CD14-positive monocyte (primary cell): ENCODE measurements at regions not wholly inside any gene's neighbourhood (a gene's known extent, or its start where the extent isn't known, plus 50 kb on each side); places are given as distances from the start of the nearest gene placed in this dataset.

Experiments
- DNase-seq, 3 donors: peaks; one replicate each; pipeline ENCODE4 v3.0.0-alpha.2; 2011 to 2022
- H2AFZ ChIP-seq: 2 replicates; pipeline ENCODE4 v1.6.0; 2012; ENCODE audit warnings: mild to moderate bottlenecking, low read depth, low read length, inconsistent platforms; ENCODE audit not compliant: insufficient read depth, poor library complexity, severe bottlenecking
- H3K27ac ChIP-seq, 2 donors: 1 replicate in 1 of 2; 2 replicates in 1 of 2; pipeline ENCODE4 v1.5.1; 2012 to 2013; ENCODE audit warnings: low read length in 2 of 2, control low read depth in 1 of 2, inconsistent platforms in 1 of 2, low read depth in 1 of 2, mild to moderate bottlenecking in 1 of 2
- H3K27me3 ChIP-seq, 2 donors: one replicate each; pipeline versions ENCODE4 v1.6.0 to v1.6.1; 2011 to 2013; ENCODE audit warnings: low read length in 2 of 2; ENCODE audit not compliant: control insufficient read depth in 2 of 2, insufficient read depth in 2 of 2
- H3K36me3 ChIP-seq, 2 donors: replicated peaks in 1 of 2; 1 replicate in 1 of 2; 2 replicates in 1 of 2; pipeline versions ENCODE4 v1.5.1 to v1.6.1; 2012 to 2013; ENCODE audit warnings: low read length in 2 of 2, control low read depth in 1 of 2, inconsistent platforms in 1 of 2, mild to moderate bottlenecking in 1 of 2; ENCODE audit not compliant: insufficient read depth in 2 of 2, control insufficient read depth in 1 of 2
- H3K4me1 ChIP-seq, 2 donors: 1 replicate in 1 of 2; 2 replicates in 1 of 2; pipeline versions ENCODE4 v1.5.1 to v1.6.1; 2012 to 2013; ENCODE audit warnings: low read length in 2 of 2, control low read depth in 1 of 2, inconsistent platforms in 1 of 2, mild to moderate bottlenecking in 1 of 2, moderate library complexity in 1 of 2; ENCODE audit not compliant: insufficient read depth in 2 of 2, control insufficient read depth in 1 of 2
- H3K4me2 ChIP-seq: replicated peaks from 2 replicates; pipeline ENCODE3; 2012; ENCODE audit warnings: low read length, moderate library complexity, mild to moderate bottlenecking; ENCODE audit not compliant: poor library complexity, severe bottlenecking; ENCODE audit errors: extremely low read depth
- H3K4me3 ChIP-seq, 3 experiments: fragments of 200-600 bp in 1 of 3; sonication (generic) in 1 of 3; replicated peaks in 1 of 3; 1 replicate in 2 of 3; 2 replicates in 1 of 3; pipeline ENCODE4 v1.5.1; 2011 to 2013; ENCODE audit warnings: low read length in 3 of 3, mild to moderate bottlenecking in 3 of 3, control low read depth in 2 of 3, low read depth in 2 of 3, inconsistent platforms in 1 of 3, moderate library complexity in 1 of 3
- H3K79me2 ChIP-seq: 2 replicates; pipeline ENCODE4 v1.6.0; 2012; ENCODE audit warnings: mild to moderate bottlenecking, control low read depth, inconsistent platforms, low read length, moderate library complexity; ENCODE audit not compliant: insufficient read depth
- H3K9ac ChIP-seq: 2 replicates; pipeline ENCODE4 v1.6.0; 2017; ENCODE audit warnings: low read length, mild to moderate bottlenecking; ENCODE audit not compliant: insufficient read depth, poor library complexity, severe bottlenecking
- H3K9me3 ChIP-seq, 2 donors: replicated peaks in 1 of 2; 1 replicate in 1 of 2; 2 replicates in 1 of 2; pipeline versions ENCODE4 v1.5.1 to v1.6.1; 2012 to 2013; ENCODE audit warnings: low read length in 2 of 2, control low read depth in 1 of 2; ENCODE audit not compliant: control insufficient read depth in 1 of 2, insufficient read depth in 1 of 2
- H4K20me1 ChIP-seq: 2 replicates; pipeline ENCODE4 v1.6.0; 2012; ENCODE audit warnings: mild to moderate bottlenecking, low read length, control low read depth, moderate library complexity; ENCODE audit not compliant: insufficient read depth
- H3K27ac Mint-ChIP-seq, 7 donors: one replicate each; pipeline ENCODE4 v1.8.0; 2020; ENCODE audit warnings: mild to moderate bottlenecking in 7 of 7, mixed read lengths in 7 of 7, moderate library complexity in 6 of 7, inconsistent platforms in 2 of 7
- H3K27me3 Mint-ChIP-seq, 3 donors: one replicate each; pipeline ENCODE4 v1.8.0; 2021 to 2022; ENCODE audit warnings: low read depth in 3 of 3, mild to moderate bottlenecking in 3 of 3, mixed read lengths in 3 of 3, moderate library complexity in 3 of 3, inconsistent platforms in 1 of 3
- H3K36me3 Mint-ChIP-seq, 2 donors: one replicate each; pipeline ENCODE4 v1.8.0; 2020; ENCODE audit warnings: mixed read lengths in 2 of 2, inconsistent platforms in 1 of 2, mild to moderate bottlenecking in 1 of 2
- H3K4me1 Mint-ChIP-seq: one replicate; pipeline ENCODE4 v1.8.0; 2020; ENCODE audit warnings: mild to moderate bottlenecking, mixed read lengths
- H3K4me3 Mint-ChIP-seq, 2 donors: one replicate each; pipeline ENCODE4 v1.8.0; 2020; ENCODE audit warnings: mild to moderate bottlenecking in 2 of 2, mixed read lengths in 2 of 2, moderate library complexity in 1 of 2
- H3K9me3 Mint-ChIP-seq, 7 donors: one replicate each; pipeline ENCODE4 v1.8.0; 2020 to 2022; ENCODE audit warnings: mixed read lengths in 7 of 7, mild to moderate bottlenecking in 6 of 7, moderate library complexity in 6 of 7, inconsistent platforms in 2 of 7
- CTCF ChIP-seq: fragments of 200-600 bp; IDR thresholded peaks from one replicate; pipeline ENCODE4 v1.8.0; 2022; ENCODE audit warnings: antibody characterized with exemption, mild to moderate bottlenecking
- whole genome bisulfite sequencing: methylation state at CpG from one replicate; pipeline ENCODE4 v1.1.5; 2013; ENCODE audit warnings: missing lambda C conversion rate; ENCODE audit not compliant: insufficient coverage; 5-methylcytosine and 5-hydroxymethylcytosine counted together
- intact Hi-C, 2 donors: fragments of 100-400 bp; cut with micrococcal nuclease; formaldehyde crosslinking; loops; one replicate each; pipeline versions ENCODE4 v1.15.0 to v1.15.1; 2023

GRCh38 chr10:124212702-124213101, 119.3 kb upstream of the CHST15 start:
- Mint-ChIP-seq H3K27me3 (peaks cover 1 to 17% (median 9%) of the 10 kb centered on the region in 3 donors), H3K9me3 (peaks cover 5 to 22% (median 14%) of the 10 kb centered on the region in 7 donors), H3K4me1 (peaks cover 21% of the 10 kb centered on the region), H3K27ac (no peak overlapping the region), H3K4me3 (no peak overlapping the region), H3K36me3 (no peaks in the 10 kb centered on the region)
- Histone ChIP-seq H3K27me3 (no peaks in the 10 kb centered on the region), H3K9ac (no peak overlapping the region), H2AFZ (no peak overlapping the region), H3K79me2 (no peaks in the 10 kb centered on the region), H4K20me1 (no peaks in the 10 kb centered on the region), H3K4me1 (peaks cover 20 to 21% of the 10 kb centered on the region in 2 donors), H3K4me3 (no peak overlapping the region), H3K9me3 (peaks cover 11 to 24% of the 10 kb centered on the region in 2 donors), H3K4me2 (no peak overlapping the region), H3K27ac (no peak overlapping the region), H3K36me3 (no peaks in the 10 kb centered on the region)
- no peak for TF ChIP-seq CTCF
- intact Hi-C loops: no loop called here
- WGBS: 96% methylated on average over 7 of the region's 9 CpGs
- no peak for DNase-seq

- no peak overlapping the region for H3K4me3 ChIP-seq
- no peak overlapping the region for H3K27ac ChIP-seq
- peaks cover 9 to 26% (median 16%) of the 10 kb centered on the region in 7 donors for H3K9me3 Mint-ChIP-seq
- no peaks in the 10 kb centered on the region for H3K36me3 ChIP-seq
- H3K9ac ChIP-seq: no peak overlapping the region
- no peak for DNase-seq
- H2AFZ ChIP-seq: no peak overlapping the region
- H3K27me3 ChIP-seq: no peaks in the 10 kb centered on the region
- intact Hi-C loops: no loop called here
- H3K27ac Mint-ChIP-seq: no peak overlapping the region
- 88% methylated on average over 4 of the region's 8 CpGs for WGBS
- no peak for TF ChIP-seq CTCF
- H3K79me2 ChIP-seq: no peaks in the 10 kb centered on the region
- H3K4me2 ChIP-seq: no peak overlapping the region
- peaks cover 1 to 17% (median 9%) of the 10 kb centered on the region in 3 donors for H3K27me3 Mint-ChIP-seq
- peaks cover 0 to 2% of the 10 kb centered on the region in 2 donors for H3K36me3 Mint-ChIP-seq
- H3K9me3 ChIP-seq: peaks cover 11 to 30% of the 10 kb centered on the region in 2 donors
- peaks cover 14% of the 10 kb centered on the region for H3K4me1 Mint-ChIP-seq
- H3K4me3 Mint-ChIP-seq: no peak overlapping the region
- H4K20me1 ChIP-seq: no peaks in the 10 kb centered on the region
- H3K4me1 ChIP-seq: peaks cover 12 to 14% of the 10 kb centered on the region in 2 donors
These were observed 118.5 kb upstream of the CHST15 start for GRCh38 chr10:124211921-124212320.
